GM19467 (cell line): ENCODE measurements at regions not wholly inside any gene's neighbourhood (a gene's known extent, or its start where the extent isn't known, plus 50 kb on each side); places are given as distances from the start of the nearest gene placed in this dataset.

Source experiments
- ATAC-seq: cut with Tn5 transposase; IDR thresholded peaks from one replicate; pipeline ENCODE4 v1.9.1; 2021; ENCODE audit warnings: mild to moderate bottlenecking, moderate library complexity; ENCODE audit not compliant: unreplicated experiment

DNA sequence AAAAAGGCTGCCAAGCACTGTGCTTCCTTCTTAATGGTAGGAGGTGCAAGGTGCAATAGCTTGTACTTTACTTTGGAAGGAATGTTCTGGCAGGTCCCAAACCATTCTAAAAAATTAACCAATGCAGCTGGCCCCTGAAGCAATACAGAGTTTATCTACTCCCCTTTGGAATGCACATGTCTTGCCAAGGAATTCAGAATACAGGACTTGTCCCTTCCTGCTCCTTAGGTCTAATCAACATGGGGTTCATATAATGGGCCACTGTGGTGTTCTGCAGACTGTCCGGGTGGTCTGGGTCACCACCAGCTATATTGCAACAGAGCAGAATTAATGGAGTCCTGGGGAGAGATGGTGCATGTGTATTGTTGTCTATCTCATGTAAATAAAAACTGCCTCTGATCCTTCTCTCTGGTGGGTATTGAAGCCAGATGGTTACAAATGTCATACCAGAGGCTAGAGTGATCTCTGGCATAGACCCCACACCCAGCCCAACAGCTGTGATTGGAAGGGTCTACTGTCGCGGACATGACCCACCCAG, 112.8 kb downstream of the RIPK4 start:
- ATAC-seq, result no peak

DNA sequence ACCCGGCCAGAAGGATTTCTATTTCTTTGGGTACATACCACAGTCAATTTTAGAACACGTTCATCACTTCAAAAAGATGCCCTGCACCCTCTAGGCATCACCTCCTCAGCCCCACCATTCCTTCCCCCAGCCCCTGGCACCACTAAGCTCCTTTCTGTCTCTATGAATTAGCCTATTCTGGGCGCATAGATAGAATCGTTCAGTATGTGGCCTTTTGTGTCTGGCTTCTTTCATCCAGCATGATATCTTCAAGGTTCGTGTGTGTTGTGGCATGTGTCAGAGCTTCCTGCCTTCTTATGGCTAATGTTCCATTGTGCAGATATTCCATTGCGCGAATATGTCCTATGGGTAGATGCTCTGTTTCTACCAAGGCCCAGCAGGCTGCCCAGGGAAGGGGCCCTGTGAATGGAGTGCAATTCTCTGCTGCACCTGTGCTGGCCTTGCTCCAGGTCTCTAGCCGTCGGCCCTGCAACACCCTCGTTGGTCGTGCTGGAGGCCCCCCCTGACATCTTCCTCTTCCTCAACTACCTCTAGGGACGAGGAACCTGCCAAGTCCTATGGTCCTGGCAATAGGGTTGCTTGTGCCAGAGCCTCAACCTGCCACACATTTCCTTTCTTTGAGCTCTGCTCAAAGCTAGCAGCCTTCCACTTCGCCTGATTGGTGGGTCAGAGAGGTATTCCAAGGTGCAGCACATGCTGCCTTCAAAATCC, 113.5 kb downstream of the RIPK4 start:
- no peak for ATAC-seq

DNA sequence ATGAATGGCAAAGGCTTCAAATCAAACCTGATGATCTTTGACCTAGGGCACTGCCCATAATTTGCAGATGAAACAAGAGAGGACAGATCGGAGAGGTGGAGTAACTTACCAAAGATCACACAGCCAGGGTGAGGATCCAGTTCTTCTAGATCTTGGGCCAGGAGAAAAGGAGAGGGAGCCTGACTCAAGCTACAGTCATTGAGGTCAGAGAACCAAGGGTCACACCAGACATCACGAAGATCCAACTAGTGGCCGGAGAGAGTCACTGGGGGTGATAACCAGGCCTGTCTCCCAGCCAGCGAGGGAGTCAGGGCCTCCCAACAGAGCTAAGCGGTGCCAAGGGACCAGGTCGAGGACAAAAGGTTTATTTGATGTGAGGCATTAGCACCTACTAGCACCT, 115.0 kb downstream of the RIPK4 start:
- ATAC-seq, result no peak

DNA sequence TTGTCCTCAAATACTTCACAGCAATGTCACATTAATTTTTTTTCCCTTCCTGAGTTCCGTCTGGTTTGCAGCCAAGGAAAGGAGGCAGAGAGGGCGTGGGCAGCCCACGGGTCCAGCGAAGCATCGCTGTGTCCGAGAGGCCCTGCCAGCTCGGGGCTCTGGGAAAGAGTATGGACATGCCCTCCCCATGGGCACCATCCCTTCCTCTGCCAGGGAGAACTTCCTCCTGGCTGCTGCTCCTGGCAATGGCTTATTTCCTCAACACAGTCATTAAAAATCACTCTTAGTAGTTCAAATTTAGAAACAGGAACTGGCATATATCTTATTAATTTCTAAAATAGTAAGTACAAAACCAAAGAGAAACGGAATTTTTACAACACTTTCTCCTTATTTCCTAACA, 115.4 kb downstream of the RIPK4 start:
- ATAC-seq, result no peak

DNA sequence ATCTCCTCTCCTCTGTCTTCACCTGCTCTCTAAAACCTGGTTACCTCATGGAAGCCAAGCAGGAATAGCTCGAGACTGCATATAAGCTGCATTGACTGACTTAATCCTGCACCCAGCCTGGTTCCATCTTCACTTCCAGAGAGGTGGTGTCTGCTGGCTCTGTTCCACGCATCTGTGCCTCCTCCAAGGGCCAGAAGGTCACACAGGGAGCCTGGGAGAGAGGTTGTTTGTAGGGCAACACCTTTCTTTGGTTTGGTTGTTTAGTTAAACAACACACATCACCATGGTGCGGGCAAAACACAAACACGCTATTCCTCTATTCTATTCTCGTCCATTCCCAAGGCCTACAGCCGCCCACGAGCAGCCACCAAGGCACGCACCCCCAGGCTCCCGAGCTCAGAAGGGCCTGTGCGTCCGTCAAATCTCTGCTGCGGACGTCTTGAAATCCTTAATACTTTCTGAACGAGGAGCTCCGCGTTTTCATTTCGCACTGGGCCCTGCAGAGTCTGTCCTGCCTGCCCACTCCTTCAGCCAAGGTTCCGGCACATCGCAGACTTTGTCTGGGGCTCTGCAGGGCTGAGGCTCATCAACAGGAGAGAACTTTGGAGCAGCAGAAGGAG, 116.2 kb downstream of the RIPK4 start:
- ATAC-seq, result no peak

DNA sequence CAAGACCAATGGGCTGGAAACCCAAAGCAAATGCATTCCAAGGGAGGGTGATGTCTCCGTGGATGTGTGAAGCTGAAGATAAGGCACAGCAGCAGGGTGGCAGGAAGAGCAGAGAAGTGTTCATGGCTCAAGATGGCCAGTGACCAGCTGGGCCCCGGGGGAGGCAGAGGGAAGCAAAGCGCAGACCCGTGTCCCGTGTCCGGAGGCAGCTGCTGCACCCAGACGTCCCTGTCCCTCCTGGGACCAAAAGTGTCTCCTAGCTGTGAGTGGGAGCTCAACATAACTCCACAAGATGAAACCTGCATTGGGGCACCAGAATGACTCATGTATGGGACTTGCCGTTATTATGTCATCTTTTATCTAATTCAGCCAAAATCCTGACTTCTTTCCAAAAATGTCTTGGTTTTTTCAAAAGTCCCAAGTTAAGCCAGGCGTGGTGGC, 118.2 kb downstream of the RIPK4 start:
- ATAC-seq, result no peak

DNA sequence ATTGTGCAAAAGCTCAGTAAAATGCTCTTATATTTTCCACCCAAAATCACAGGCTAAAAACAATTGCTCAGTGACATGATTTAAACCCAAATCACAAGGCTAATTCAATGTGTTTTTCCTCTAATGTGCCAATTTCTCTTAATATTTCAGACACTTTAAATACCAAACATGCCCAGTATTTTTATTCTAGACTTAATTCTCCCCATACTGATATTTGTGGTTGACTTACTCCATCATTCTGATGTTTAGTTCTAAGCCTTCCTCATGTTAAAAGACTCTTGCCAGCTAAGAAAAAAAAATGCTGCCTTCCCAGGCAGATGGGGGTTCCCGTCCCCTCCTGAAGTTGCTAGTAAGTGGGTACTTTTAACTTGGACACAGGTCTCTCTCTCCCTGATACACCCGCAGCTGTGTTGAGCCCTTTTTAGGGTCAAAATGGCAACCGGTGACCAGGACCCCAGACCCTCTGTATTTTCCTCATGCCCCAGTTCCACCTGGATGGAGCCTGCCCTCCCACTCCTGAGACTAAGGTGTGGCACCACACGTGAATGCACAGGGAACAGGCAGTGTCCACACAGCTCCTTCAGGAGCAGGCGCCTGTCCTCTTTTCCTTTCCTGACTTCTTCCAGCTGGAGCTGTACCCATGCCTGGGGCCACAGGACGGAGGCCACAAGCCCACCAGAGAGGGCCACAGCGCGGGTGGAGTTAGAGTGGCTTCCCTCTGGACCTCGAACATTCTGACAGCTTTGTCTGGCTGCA, 118.9 kb downstream of the RIPK4 start:
- ATAC-seq, result no peak

DNA sequence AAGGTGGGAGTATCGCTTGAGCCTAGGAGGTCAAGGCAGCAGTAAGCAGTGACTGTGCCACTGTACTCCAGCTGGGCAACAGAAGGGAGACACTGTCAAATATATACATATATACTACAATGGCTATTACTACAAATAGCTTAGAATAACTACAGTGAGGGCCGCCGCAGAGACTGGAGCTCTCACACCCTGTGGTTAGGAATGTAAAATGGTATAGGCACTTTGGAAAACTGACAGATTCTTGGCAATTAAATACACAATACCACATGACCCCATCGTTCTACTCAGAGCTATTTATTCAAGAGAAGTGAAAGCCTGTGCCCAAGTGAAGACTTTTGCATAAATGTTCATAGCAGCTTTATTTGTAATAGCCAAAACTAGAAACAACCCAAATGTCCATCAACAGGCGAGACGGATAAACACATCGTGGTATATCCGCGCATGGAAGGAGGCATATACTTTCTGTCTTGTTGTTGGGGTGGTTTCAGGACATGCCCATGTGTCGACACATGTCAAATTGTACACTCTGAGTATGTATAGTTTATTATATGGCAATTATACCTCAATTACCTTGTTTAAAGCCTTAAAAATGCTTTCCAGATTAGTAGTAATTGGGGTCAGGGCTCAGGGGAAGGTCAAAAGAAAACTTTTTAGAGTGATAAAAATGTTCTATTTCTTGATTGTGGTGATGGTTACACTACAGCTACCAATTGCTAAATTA, 123.4 kb downstream of the RIPK4 start:
- no peak for ATAC-seq

DNA sequence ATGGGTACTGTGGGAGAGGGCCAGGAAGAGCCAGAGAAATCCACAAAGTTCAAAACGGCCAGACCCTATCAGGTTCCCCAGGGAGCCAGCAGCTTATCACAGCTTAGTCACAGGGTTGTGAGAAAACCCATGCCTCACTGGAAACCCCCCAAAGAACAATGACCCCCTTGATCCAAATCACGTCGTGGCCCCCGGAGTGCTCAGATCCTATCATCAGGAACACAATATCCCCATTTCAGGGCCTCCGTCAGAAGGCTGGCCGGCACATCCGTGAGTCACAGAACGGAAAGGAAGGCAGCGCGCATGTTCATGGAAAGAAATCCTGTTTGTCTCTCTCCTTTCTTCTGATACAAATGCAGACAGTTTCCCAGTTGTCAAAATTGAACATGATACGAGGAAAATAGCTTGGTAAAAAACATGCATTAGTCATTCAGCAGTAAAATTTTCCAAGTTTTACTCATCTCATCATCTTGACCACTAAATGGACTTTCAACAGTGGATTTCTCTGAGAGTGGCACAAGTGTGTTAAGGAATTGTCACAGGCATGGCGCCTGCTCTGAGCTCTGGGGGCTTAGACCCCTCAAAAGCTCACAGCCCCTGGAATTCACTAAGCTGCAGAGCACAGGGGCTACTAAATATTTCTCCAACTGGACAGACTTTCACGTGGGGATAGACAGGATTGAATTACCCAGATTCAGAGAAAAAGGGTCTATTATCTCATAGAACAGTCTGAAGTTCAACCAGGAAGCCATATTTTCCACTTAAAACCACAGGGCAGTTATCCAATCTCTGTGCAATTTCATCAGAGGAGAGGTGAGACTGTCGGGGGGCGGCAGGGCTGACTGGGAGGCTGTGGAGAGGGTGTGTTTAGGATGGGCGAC, 124.8 kb downstream of the RIPK4 start:
- no peak for ATAC-seq

DNA sequence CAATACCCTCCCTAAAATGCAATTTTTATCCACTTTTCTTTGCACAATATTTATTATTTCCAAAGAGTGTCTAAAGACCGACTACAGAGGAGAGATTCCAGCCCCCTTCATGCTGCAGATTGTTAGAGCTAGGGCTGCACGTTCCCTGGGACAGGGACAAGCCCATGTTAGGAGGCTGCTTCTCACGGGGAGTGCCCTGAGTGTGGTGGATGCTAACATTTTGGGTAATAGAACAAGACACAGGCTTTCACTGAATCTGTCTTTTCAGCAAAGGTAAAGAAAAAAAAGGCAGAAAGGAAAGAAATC, 125.4 kb downstream of the RIPK4 start:
- no peak for ATAC-seq

DNA sequence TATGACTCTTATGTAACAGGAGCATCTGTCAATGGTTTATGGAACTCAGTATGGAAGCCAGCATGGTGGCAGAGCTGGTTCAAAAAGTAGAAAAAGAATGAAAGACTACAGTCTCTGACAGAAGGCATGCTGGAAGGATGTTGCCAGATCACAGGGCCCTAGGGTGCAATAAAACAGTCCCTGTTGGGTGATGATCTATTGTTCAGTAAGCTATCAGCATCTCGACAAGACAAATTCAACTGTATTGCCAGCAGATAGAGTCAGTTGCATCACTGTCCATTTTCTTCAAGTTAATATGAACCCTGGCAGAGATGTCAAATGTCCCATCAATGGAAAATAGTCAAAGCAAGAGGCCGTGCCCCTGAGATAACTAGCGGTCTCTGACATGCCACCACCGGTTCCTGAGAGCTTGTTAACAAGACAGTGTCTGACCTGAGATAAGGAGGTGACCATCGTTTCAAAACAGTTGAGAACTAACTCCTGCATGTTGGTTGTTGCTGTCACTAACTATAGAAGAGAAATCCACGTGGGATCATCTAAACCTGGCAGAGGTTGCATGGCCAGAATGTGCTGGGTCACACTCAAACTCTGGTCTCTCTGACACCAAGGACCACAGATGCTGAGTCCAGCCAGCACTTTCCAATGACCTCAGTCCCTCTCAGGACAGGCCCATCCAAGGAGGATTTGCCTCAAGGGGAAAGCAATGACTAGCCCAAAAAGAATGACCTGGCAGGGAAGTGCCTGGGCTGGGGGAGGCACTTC, 125.9 kb downstream of the RIPK4 start:
- ATAC-seq, result no peak

DNA sequence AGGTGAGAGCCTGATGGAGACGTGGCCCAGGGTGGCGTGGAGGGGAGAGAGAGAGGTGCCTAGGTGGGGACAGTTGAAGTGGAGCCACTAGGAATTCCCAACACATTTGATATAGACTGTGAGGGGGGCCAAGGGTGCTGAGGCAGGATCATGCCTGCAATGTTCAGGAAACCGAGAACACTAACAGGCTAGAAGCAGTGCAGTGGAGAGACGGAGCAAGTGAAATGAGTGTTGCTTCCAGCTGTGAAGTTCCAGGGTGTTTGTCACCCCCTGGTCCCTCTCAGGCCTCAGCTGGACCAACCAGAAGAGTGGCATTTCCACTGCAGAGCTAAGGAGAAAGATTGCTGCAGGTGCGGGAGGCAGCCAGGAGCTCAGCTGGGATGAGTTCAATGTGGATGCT, 127.1 kb downstream of the RIPK4 start:
- ATAC-seq, result no peak

DNA sequence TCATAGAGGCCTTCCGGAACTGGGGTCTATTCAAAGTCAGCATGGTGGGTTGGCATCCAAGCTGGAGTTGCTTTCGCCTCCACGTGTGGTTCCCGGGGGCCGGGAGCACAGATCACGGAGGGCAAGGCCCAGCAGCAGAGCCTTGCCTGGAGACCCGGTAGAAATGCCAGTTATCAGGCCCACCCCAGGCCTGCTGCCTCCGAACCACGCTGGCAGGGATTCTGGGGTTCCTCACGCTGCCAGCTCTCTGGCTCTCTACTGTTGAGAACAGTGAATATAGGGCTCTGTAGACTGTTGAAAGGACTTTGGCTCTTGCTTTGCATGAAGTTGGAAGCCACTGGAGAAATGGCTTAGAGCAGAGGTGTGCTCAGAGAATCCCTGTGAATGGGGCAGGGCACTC, 127.5 kb downstream of the RIPK4 start:
- ATAC-seq, result no peak

DNA sequence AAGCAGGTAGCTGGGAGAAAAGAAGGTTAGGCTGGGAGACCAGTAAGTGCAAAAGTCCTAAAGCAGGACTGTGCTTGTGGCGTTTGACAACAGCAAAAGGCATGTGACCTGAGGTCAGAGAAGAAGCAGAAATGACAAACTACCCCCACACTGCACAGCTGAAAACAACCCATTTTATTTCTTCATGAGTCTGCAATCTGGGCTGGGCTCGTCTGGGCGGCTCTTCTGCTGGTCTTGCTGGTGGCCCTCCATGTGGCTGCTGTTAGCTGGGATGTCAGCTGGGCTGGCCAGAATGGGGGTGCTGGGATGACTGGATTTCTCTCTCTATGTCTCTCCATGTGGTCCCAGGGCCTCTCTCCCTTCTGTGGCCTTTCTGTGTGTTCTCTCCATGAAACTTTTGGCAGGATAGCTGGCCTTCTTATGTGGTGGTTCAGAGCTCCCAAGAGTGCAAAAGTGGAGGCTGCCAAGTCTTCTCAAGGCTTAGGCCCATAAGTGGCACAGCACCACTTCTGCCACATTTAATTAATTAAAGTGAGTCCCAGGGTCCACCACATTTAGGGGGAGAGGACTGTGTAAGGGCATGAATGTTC, 128.6 kb downstream of the RIPK4 start:
- no peak for ATAC-seq

DNA sequence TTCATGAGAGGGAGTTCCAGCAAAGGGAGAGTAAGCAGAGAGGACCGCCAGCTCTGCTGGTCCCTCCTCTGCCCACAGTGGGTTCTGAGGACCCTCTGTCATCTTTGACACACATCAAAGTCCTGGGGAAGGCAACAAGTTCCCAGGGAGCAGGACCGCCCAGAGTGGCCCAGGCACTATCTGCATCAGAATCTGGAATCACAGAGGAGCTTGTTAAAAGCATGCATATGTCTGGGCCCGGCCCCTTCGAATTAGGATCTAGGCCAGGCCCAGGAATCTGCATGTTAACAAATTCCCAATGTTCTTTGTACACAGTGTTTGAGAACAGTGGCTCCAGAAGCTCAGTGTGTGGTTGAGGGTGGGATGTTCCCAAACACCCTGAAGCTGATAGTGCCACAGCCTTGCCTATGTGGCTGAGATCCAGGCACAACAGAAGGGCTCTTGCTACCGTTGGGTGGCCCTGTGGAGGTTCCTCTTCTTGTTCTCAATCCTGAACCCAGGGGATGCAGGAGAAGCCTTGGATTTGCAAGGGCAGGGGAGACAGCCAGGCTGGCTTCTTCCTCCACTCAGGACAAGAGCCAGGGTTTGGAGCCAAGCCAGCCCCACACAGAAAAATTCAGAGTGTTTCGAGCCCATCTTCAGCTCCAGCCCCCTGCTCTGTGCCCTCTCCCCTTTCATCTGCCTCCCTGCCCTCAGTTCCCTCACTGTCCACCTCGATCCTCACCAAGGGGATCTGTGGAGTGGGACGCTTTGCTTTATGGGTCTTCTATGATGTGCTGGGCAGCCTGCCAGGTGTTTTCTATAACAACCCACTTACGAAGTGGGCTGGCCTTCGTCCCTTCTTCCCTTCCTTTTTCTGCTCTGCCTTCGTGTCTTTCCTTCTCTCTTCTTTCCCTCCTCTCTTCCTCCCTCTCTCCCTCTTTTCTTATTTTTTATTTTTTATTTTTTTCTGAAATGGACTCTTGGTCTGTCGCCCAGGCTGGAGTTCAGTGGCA, 129.0 kb upstream of the TMPRSS2 start:
- ATAC-seq, result no peak

DNA sequence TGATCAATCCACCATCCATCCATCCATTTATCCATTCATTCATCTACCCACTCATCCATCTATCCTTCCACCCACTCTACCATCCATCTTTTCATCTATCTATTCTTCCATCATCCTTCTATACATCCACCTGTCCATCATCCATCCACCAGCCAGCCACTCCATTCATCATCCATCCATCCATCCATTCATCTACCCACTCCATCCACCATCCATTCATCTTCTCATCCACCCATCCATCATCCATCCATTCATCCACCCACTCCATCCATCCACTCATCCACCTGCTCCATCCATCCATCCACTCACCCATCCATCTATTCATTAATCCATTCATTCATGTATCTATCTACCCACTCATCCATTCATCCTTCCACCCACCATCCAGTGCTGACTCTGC, 127.9 kb upstream of the TMPRSS2 start:
- no peak for ATAC-seq

DNA sequence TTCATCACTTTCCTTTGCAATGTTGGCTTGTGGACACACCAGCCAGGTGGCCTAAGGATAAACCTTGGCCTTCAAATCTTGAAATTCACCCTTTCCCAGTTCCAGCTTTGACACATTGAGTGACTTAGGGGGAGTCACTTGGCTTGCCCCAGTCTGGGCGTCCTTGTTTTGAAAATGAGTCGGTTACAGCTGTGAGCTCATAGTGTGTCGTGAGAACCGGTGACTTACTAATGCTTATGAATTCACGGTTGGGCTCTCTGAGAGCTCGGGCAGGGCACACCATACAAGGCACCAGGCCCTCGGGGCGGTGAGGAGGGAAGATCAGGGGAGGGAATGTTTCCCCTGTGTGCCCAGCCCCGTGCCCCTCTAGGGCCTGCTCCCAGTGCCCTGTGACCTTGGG, 126.9 kb upstream of the TMPRSS2 start:
- no peak for ATAC-seq

DNA sequence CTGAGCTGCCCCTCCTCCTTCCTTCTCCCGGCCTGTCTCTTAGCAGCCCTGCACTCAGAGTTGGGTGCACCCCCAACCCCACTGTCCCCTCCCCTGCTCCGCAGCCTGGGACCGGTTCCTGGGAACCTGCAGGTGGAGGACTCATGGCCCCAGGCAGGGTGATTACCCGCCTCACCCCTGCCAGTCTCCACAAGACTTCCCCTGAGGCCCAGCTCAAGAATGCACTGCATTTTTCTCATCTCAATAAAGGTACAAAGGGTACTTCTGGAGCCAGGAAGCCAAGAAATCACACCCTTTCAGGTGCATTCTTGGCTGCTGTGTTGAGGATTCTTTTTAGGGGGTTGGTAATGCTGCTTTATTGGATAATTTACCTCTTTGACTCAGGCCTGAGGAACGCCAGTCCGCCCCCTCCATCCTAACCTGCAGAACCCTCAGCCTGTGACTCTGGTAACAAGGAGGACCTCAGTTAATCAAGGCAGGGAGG, 126.3 kb upstream of the TMPRSS2 start:
- no peak for ATAC-seq
